Liver (tissue), 2 donors: ENCODE measurements at regions not wholly inside any gene's neighbourhood (a gene's known extent, or its start where the extent isn't known, plus 50 kb on each side); places are given as distances from the start of the nearest gene placed in this dataset.

ENCODE experiments used
- FOXA1 ChIP-seq: IDR thresholded peaks from 2 replicates; pipeline ENCODE4 v1.6.1; 2016; ENCODE audit warnings: antibody characterized with exemption
- NR2F2 ChIP-seq: IDR thresholded peaks from 2 replicates; pipeline ENCODE4 v1.6.1; 2016; ENCODE audit warnings: antibody characterized with exemption
- donor health status: healthy.

DNA sequence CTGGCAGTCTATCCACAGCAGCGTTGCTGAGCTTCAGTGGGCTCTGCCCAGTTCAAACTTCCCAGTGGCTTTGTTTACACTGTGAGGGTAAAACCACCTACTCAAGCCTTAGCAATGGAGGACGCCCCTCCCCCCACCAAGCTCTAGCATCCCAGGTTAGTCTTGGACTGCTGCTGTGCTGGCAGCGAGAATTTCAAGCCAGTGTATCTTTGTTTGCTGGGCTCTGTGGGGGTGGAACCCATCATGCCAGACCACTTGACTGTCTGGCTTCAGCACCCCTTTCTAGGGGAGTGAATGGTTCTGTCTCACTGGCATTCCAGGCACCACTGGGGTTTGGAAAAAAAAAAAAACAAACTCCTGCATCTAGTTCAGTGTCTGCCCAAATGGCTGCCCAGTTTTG lies 249.7 kb upstream of the SYNCRIP start:
- TF ChIP-seq FOXA1 = no peak
- TF ChIP-seq NR2F2 = no peak
